GM12878 (cell line): ENCODE measurements at regions not wholly inside any gene's neighbourhood (a gene's known extent, or its start where the extent isn't known, plus 50 kb on each side); places are given as distances from the start of the nearest gene placed in this dataset.

Experiments
- BRCA1 ChIP-seq: IDR thresholded peaks from 2 replicates; pipeline ENCODE4 v1.6.1; 2011; ENCODE audit warnings: low read depth, low read length, improper control_type of control experiment
- CEBPB ChIP-seq, 2 experiments: fragments of 150-350 bp in 1 of 2; IDR thresholded peaks; 2 replicates each; pipeline ENCODE4 v1.6.1; 2012 to 2014; ENCODE audit warnings: low read depth in 2 of 2, low read length in 2 of 2, borderline replicate concordance in 1 of 2, inconsistent platforms in 1 of 2
- EZH2 ChIP-seq: IDR thresholded peaks from 2 replicates; pipeline ENCODE4 v1.6.1; 2012; ENCODE audit warnings: low read depth, mild to moderate bottlenecking, control low read depth, inconsistent platforms, low read length, borderline replicate concordance; ENCODE audit not compliant: control insufficient read depth
- MXI1 ChIP-seq: fragments of 150-350 bp; IDR thresholded peaks from 2 replicates; pipeline ENCODE4 v1.6.1; 2011; ENCODE audit warnings: low read depth, mild to moderate bottlenecking, inconsistent platforms, low read length, improper control_type of control experiment
- POLR2AphosphoS5 ChIP-seq: IDR thresholded peaks from 2 replicates; pipeline ENCODE4 v1.6.1; 2011; ENCODE audit warnings: mild to moderate bottlenecking, low read length, inconsistent platforms
- RBBP5 ChIP-seq: fragments of 200-600 bp; sonication (generic); conservative IDR thresholded peaks from 2 replicates; pipeline ENCODE4 v1.6.1; 2016
- SIX5 ChIP-seq: IDR thresholded peaks from 2 replicates; pipeline ENCODE4 v1.6.1; 2011; ENCODE audit warnings: mild to moderate bottlenecking, low read depth, low read length, moderate library complexity; ENCODE audit not compliant: severe bottlenecking
- SMC3 ChIP-seq: IDR thresholded peaks from 2 replicates; pipeline ENCODE4 v1.6.1; 2011; ENCODE audit warnings: low read length, improper control_type of control experiment, borderline replicate concordance
- SUZ12 ChIP-seq: fragments of 200-600 bp; sonication (generic); IDR thresholded peaks from one replicate; pipeline ENCODE4 v1.6.1; 2018; ENCODE audit warnings: antibody characterized with exemption, mild to moderate bottlenecking; ENCODE audit not compliant: unreplicated experiment
- TF ChIP-seq, protein P1 (sequence below): fragments of 450-650 bp; IDR thresholded peaks from 2 replicates; pipeline ENCODE4 v1.6.1; 2018; ENCODE audit warnings: borderline replicate concordance, mild to moderate bottlenecking; ENCODE audit not compliant: partially characterized antibody
- TF ChIP-seq, protein P2 (sequence below), 3 experiments: IDR thresholded peaks in 2 of 3; conservative IDR thresholded peaks in 1 of 3; 2 replicates each; pipeline ENCODE4 v1.5.1; 2011; ENCODE audit warnings: low read depth in 3 of 3, low read length in 3 of 3, mild to moderate bottlenecking in 3 of 3, control low read depth in 2 of 3, moderate library complexity in 2 of 3, inconsistent platforms in 1 of 3, mixed read lengths in 1 of 3; ENCODE audit not compliant: control insufficient read depth in 2 of 3, insufficient read depth in 1 of 3; ENCODE audit errors: extremely low read depth in 1 of 3
- TF ChIP-seq, protein P3 (sequence below): fragments of 450-650 bp; IDR thresholded peaks from 2 replicates; pipeline ENCODE4 v1.6.1; 2017; ENCODE audit warnings: mild to moderate bottlenecking, moderate library complexity

DNA sequence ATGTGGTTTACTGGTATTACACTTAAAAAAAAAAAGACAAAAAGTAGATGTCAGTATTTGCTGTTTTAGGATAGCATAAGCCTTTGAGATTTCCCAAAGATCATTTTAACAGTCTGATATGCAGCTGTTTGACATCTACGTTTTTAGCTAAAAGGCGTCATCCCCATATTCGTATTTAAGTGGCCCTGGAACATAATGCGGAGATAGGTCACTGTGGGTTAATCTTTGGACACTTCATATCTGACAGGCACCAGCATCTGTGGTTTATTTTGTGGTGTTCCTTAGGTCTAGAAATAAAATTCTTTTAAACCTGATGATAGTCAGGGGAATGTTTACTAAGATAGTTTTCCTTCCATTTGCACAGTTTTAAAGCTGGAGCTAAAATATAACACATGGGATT is 313.7 kb downstream of the SOX4 start:
- TF ChIP-seq CEBPB (IDR thresholded peaks at IDR 0.05; ENCODE audit: borderline replicate concordance in 1 of 2, low read depth in 2 of 2, low read length in 2 of 2) (no peak), SMC3 (no peak), SUZ12 (no peak), EZH2 (no peak), MXI1 (no peak), BRCA1 (no peak), RBBP5 (no peak), SIX5 (no peak), POLR2AphosphoS5 (no peak)
- TF ChIP-seq, protein P1, sequence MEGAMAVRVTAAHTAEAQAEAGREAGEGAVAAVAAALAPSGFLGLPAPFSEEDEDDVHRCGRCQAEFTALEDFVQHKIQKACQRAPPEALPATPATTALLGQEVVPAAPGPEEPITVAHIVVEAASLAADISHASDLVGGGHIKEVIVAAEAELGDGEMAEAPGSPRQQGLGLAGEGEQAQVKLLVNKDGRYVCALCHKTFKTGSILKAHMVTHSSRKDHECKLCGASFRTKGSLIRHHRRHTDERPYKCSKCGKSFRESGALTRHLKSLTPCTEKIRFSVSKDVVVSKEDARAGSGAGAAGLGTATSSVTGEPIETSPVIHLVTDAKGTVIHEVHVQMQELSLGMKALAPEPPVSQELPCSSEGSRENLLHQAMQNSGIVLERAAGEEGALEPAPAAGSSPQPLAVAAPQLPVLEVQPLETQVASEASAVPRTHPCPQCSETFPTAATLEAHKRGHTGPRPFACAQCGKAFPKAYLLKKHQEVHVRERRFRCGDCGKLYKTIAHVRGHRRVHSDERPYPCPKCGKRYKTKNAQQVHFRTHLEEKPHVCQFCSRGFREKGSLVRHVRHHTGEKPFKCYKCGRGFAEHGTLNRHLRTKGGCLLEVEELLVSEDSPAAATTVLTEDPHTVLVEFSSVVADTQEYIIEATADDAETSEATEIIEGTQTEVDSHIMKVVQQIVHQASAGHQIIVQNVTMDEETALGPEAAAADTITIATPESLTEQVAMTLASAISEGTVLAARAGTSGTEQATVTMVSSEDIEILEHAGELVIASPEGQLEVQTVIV = no peak
- TF ChIP-seq, protein P2, sequence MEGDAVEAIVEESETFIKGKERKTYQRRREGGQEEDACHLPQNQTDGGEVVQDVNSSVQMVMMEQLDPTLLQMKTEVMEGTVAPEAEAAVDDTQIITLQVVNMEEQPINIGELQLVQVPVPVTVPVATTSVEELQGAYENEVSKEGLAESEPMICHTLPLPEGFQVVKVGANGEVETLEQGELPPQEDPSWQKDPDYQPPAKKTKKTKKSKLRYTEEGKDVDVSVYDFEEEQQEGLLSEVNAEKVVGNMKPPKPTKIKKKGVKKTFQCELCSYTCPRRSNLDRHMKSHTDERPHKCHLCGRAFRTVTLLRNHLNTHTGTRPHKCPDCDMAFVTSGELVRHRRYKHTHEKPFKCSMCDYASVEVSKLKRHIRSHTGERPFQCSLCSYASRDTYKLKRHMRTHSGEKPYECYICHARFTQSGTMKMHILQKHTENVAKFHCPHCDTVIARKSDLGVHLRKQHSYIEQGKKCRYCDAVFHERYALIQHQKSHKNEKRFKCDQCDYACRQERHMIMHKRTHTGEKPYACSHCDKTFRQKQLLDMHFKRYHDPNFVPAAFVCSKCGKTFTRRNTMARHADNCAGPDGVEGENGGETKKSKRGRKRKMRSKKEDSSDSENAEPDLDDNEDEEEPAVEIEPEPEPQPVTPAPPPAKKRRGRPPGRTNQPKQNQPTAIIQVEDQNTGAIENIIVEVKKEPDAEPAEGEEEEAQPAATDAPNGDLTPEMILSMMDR (IDR thresholded peaks at IDR 0.05 in 2 of 3, conservative IDR thresholded peaks at IDR 0.05 in 1 of 3; ENCODE audit: control insufficient read depth in 2 of 3, extremely low read depth in 1 of 3, insufficient read depth in 1 of 3, low read depth in 3 of 3, low read length in 3 of 3) = no peak
- TF ChIP-seq, protein P3, sequence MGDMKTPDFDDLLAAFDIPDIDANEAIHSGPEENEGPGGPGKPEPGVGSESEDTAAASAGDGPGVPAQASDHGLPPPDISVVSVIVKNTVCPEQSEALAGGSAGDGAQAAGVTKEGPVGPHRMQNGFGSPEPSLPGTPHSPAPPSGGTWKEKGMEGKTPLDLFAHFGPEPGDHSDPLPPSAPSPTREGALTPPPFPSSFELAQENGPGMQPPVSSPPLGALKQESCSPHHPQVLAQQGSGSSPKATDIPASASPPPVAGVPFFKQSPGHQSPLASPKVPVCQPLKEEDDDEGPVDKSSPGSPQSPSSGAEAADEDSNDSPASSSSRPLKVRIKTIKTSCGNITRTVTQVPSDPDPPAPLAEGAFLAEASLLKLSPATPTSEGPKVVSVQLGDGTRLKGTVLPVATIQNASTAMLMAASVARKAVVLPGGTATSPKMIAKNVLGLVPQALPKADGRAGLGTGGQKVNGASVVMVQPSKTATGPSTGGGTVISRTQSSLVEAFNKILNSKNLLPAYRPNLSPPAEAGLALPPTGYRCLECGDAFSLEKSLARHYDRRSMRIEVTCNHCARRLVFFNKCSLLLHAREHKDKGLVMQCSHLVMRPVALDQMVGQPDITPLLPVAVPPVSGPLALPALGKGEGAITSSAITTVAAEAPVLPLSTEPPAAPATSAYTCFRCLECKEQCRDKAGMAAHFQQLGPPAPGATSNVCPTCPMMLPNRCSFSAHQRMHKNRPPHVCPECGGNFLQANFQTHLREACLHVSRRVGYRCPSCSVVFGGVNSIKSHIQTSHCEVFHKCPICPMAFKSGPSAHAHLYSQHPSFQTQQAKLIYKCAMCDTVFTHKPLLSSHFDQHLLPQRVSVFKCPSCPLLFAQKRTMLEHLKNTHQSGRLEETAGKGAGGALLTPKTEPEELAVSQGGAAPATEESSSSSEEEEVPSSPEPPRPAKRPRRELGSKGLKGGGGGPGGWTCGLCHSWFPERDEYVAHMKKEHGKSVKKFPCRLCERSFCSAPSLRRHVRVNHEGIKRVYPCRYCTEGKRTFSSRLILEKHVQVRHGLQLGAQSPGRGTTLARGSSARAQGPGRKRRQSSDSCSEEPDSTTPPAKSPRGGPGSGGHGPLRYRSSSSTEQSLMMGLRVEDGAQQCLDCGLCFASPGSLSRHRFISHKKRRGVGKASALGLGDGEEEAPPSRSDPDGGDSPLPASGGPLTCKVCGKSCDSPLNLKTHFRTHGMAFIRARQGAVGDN = no peak
